ENCODE measurements at regions not wholly inside any gene's neighbourhood (a gene's known extent, or its start where the extent isn't known, plus 50 kb on each side); places are given as distances from the start of the nearest gene placed in this dataset.

GRCh38 chr11:64447831-64448598, 89.1 kb downstream of the RPS6KA4 start:
- intact Hi-C loops (cut with micrococcal nuclease; ENCODE audit: unreplicated experiment) (loop anchor here (2.0 kb wide), 1 partner anchor 205 kb away; no protein-coding TSS in a partner anchor), in situ Hi-C loops (cut with HindIII; ENCODE audit: low pct_unique_long_range_greater_than_20kb, low sequenced_read_pairs) (no loop called here)
- TF ChIP-seq SIN3A (IDR thresholded peaks at IDR 0.05; ENCODE audit: borderline replicate concordance, insufficient read depth, low read depth, low read length) (no peak), REST (IDR thresholded peaks at IDR 0.05; ENCODE audit: insufficient read depth in 1 of 2, low read depth in 2 of 2, low read length in 1 of 2) (no peak), TCF7L2 (IDR thresholded peaks at IDR 0.05; ENCODE audit: low read depth, low read length) (no peak)
- TF ChIP-seq, protein P1, sequence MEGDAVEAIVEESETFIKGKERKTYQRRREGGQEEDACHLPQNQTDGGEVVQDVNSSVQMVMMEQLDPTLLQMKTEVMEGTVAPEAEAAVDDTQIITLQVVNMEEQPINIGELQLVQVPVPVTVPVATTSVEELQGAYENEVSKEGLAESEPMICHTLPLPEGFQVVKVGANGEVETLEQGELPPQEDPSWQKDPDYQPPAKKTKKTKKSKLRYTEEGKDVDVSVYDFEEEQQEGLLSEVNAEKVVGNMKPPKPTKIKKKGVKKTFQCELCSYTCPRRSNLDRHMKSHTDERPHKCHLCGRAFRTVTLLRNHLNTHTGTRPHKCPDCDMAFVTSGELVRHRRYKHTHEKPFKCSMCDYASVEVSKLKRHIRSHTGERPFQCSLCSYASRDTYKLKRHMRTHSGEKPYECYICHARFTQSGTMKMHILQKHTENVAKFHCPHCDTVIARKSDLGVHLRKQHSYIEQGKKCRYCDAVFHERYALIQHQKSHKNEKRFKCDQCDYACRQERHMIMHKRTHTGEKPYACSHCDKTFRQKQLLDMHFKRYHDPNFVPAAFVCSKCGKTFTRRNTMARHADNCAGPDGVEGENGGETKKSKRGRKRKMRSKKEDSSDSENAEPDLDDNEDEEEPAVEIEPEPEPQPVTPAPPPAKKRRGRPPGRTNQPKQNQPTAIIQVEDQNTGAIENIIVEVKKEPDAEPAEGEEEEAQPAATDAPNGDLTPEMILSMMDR (IDR thresholded peaks at IDR 0.05), result no peak
- ChIA-PET CTCF (interaction anchor here (0.6 to 2.1 kb wide), 10 partner anchors 9 to 471 kb away, joined by 3 to 18 read pairs (median 9); no protein-coding TSS in a partner anchor), POLR2A (interaction anchor here (0.6 kb wide), 1 partner anchor 200 kb away, joined by 3 read pairs; no protein-coding TSS in a partner anchor)
- Histone ChIP-seq H3K36me3 (ENCODE audit: control insufficient read depth, insufficient read depth, low read length) (no peaks in the 10 kb centered on the region), H3K9me3 (ENCODE audit: control insufficient read depth, insufficient read depth, low read depth, low read length) (no peaks in the 10 kb centered on the region), H3K27ac (ENCODE audit: low read length) (no peak overlapping the region), H3K4me3 (ENCODE audit: low read depth in 2 of 2, low read length in 2 of 2) (no peak overlapping the region; a peak in 1 of 4 replicates), H3K27me3 (ENCODE audit: control insufficient read depth, insufficient read depth, low read length) (peaks cover 6% of the 10 kb centered on the region; the same call in 1 of the 2 replicates), H3K4me1 (ENCODE audit: control insufficient read depth, insufficient read depth, low read length) (peaks cover 15% of the 10 kb centered on the region)
- 0 out of 2 replicates have a peak, but pooled peaks have one; percentile 9 for ATAC-seq
- DNase-seq (ENCODE audit: low read depth, low spot score), result no peak
- no TSS peak for BruUV-seq (replicated peaks)

GRCh38 chr11:64448599-64449380, 89.8 kb downstream of the RPS6KA4 start:
- no peaks in the 10 kb centered on the region for H3K36me3 ChIP-seq (ENCODE audit: control insufficient read depth, insufficient read depth, low read length)
- intact Hi-C loops (cut with micrococcal nuclease; ENCODE audit: unreplicated experiment), result loop anchor here (2.0 kb wide), 1 partner anchor 204 kb away; no protein-coding TSS in a partner anchor
- CTCF ChIA-PET, result interaction anchor here (0.6 to 2.1 kb wide), 15 partner anchors 10 to 470 kb away, joined by 3 to 18 read pairs (median 5); no protein-coding TSS in a partner anchor
- peak; percentile 47 for DNase-seq (ENCODE audit: low read depth, low spot score)
- in situ Hi-C loops (cut with HindIII; ENCODE audit: low pct_unique_long_range_greater_than_20kb, low sequenced_read_pairs), result no loop called here
- no peak overlapping the region for H3K27ac ChIP-seq (ENCODE audit: low read length)
- H3K4me3 ChIP-seq (ENCODE audit: low read depth in 2 of 2, low read length in 2 of 2), result peak overlapping the region; percentile 30 to 56
- POLR2A ChIA-PET, result no interaction called here
- ATAC-seq, result peak; percentile 97
- peaks cover 15% of the 10 kb centered on the region for H3K4me1 ChIP-seq (ENCODE audit: control insufficient read depth, insufficient read depth, low read length)
- no TSS peak for BruUV-seq (replicated peaks)
- 0 out of 4 replicates have a peak, but pooled peaks of 1 of the 2 experiments have one; percentile 39 for TF ChIP-seq REST (IDR thresholded peaks at IDR 0.05; ENCODE audit: insufficient read depth in 1 of 2, low read depth in 2 of 2, low read length in 1 of 2)
- TF ChIP-seq, protein P1 (IDR thresholded peaks at IDR 0.05), result peak; percentile 95
- TF ChIP-seq TCF7L2 (IDR thresholded peaks at IDR 0.05; ENCODE audit: low read depth, low read length), result no peak
- no peak for TF ChIP-seq POLR2AphosphoS5 (IDR thresholded peaks at IDR 0.05; ENCODE audit: low read depth, low read length)
- no peak for TF ChIP-seq SIN3A (IDR thresholded peaks at IDR 0.05; ENCODE audit: borderline replicate concordance, insufficient read depth, low read depth, low read length)
- H3K27me3 ChIP-seq (ENCODE audit: control insufficient read depth, insufficient read depth, low read length), result peaks cover 6% of the 10 kb centered on the region; the same call in 1 of the 2 replicates
- no peaks in the 10 kb centered on the region for H3K9me3 ChIP-seq (ENCODE audit: control insufficient read depth, insufficient read depth, low read depth, low read length)
